ENCODE measurements at regions not wholly inside any gene's neighbourhood (a gene's known extent, or its start where the extent isn't known, plus 50 kb on each side); places are given as distances from the start of the nearest gene placed in this dataset.
"Not testable (repeated sequence)": the region's sequence is repeated elsewhere in the genome, so short reads cannot be mapped to it uniquely, and the experiment has no call there.

DNA sequence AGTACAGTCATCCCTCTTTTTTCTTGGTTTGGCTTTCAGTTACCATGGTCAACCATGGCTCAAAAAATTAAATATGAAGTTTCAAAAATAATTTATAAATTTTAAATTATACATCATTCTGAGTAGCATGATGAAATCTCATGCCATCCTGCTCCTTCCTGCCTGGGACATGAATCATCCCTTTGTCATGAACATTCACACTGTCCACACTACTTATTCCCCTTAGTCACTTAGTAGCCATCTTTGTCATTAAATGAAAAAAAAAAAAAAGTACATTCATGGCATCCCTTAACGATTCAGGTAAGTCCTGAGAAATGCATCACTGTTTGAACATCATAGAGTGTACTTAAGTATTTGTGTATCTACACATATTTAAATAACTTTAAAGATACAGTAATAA lies 1046.3 kb downstream of the ROBO2 start:
- Histone ChIP-seq H3K9ac (ENCODE audit: low read depth, low read length) (no peak overlapping the region), H3K36me3 (ENCODE audit: insufficient read depth, low read length) (no peaks in the 10 kb centered on the region), H3K4me1 (ENCODE audit: insufficient read depth, low read length) (no peaks in the 10 kb centered on the region), H3K27ac (ENCODE audit: low read depth, low read length) (no peak overlapping the region), H3K9me3 (ENCODE audit: insufficient read depth, low read depth, low read length) (peaks cover 3% of the 10 kb centered on the region; the same call in 1 of the 2 replicates), H3K4me3 (ENCODE audit: low read length) (no peak overlapping the region), H3K27me3 (ENCODE audit: insufficient read depth, low read length) (no peaks in the 10 kb centered on the region)
- WGBS, result no CpG with 5 or more reads among the region's 1 CpG

DNA sequence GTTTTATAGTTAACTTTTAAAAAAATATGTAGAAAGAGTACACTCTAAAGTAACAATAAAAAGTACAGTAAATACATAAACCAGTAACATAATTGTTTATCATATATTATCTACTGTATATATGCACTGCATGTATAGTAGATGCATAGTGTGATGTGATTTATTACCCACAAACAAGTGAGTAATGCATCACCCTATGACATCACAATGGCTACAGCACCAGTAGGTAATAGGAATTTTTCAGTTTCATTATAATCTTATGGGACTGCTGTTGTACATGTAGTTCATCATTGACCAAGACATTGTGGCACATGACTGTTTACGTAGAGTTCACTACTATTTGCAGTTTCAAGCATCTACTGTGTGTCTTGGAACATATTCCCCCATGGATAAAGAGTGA lies 1047.2 kb downstream of the ROBO2 start:
- Histone ChIP-seq H3K27ac (ENCODE audit: low read depth, low read length) (no peak overlapping the region), H3K27me3 (ENCODE audit: insufficient read depth, low read length) (no peaks in the 10 kb centered on the region), H3K36me3 (ENCODE audit: insufficient read depth, low read length) (no peaks in the 10 kb centered on the region), H3K9me3 (ENCODE audit: insufficient read depth, low read depth, low read length) (peaks cover 3% of the 10 kb centered on the region; the same call in 1 of the 2 replicates), H3K9ac (ENCODE audit: low read depth, low read length) (no peak overlapping the region), H3K4me1 (ENCODE audit: insufficient read depth, low read length) (no peaks in the 10 kb centered on the region), H3K4me3 (ENCODE audit: low read length) (no peak overlapping the region)
- 96% methylated on average over 1 of the region's 1 CpG for WGBS

DNA sequence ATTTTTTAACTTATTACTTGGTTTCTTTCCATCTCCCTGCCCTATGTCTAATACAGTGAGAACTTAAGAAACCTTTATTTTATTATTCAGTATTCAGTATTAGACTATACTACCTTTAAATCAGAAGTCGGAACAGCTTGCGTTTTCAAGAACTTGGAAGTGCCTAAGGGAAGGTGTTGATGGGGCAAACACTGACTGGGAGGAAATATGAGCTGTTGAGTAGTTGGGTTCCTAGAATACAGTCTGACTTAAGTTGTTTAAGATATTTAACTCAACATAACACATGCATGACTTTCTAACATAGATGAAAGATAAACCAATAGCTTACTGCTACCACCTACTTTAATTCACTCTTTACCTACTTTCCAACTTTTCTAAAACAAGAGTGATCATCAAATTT lies 1048.1 kb downstream of the ROBO2 start:
- H3K9ac ChIP-seq (ENCODE audit: low read depth, low read length), result no peak overlapping the region
- no peak overlapping the region for H3K27ac ChIP-seq (ENCODE audit: low read depth, low read length)
- H3K36me3 ChIP-seq (ENCODE audit: insufficient read depth, low read length), result no peaks in the 10 kb centered on the region
- no peak overlapping the region for H3K4me3 ChIP-seq (ENCODE audit: low read length)
- WGBS, result 100% methylated on average over 2 of the region's 2 CpGs
- no peaks in the 10 kb centered on the region for H3K4me1 ChIP-seq (ENCODE audit: insufficient read depth, low read length)
- H3K27me3 ChIP-seq (ENCODE audit: insufficient read depth, low read length), result no peaks in the 10 kb centered on the region
- H3K9me3 ChIP-seq (ENCODE audit: insufficient read depth, low read depth, low read length), result peaks cover 3% of the 10 kb centered on the region; the same call in 1 of the 2 replicates

DNA sequence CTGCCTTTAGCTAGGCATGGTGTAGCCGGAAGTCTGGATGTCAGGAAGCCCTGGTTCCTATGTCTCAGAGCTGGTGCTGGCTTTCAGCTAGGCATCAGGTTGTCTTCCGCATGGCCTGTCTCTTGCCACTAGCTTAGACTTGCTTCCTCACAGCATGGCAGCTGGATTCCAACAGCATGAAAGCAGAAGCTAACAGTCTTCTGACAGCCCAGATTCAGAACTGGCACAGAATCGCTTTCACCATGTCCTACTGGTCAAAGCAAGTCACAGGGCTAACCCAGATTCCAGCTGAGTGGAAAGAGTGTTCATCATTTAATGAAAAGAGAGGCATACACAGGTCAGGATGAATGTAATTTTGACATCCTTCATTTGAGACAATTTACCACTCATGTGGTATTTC lies 1050.5 kb downstream of the ROBO2 start:
- no peaks in the 10 kb centered on the region for H3K27me3 ChIP-seq (ENCODE audit: insufficient read depth, low read length)
- no peak overlapping the region for H3K27ac ChIP-seq (ENCODE audit: low read depth, low read length)
- H3K36me3 ChIP-seq (ENCODE audit: insufficient read depth, low read length), result no peaks in the 10 kb centered on the region
- WGBS, result 93% methylated on average over 3 of the region's 3 CpGs
- no peak overlapping the region for H3K4me3 ChIP-seq (ENCODE audit: low read length)
- H3K9ac ChIP-seq (ENCODE audit: low read depth, low read length), result no peak overlapping the region
- H3K9me3 ChIP-seq (ENCODE audit: insufficient read depth, low read depth, low read length), result peaks cover 6% of the 10 kb centered on the region; the same call in 1 of the 2 replicates
- no peaks in the 10 kb centered on the region for H3K4me1 ChIP-seq (ENCODE audit: insufficient read depth, low read length)

DNA sequence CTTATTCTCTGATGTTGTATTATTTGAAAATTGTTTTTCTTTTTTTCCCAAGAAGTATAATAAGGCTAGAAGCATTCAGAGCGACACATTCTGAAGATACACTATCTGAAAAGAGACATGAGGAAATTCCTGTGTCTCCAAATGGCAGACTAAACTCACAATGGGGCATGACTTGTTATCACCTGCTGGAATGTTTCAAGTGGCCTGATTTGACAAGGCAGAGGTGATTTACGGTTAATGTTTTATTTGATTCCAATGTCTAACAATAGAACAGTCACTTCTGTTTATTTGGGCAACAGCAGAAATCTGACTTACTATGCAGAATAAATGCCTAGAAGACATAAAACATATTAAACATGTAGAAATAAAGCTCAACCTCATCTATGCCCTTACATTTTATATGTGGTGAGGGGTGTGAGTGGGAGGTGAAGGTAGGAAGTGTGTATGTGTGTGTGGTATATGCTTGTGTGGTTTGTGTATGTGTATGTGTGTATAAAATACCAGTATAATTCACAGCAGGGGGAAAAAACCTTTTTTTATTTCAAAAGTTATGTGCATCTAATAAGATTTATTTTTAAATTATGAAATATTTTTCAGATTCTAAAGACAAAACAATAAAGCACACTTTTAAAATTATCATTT lies 1051.7 kb downstream of the ROBO2 start:
- no peaks in the 10 kb centered on the region for H3K4me1 ChIP-seq (ENCODE audit: insufficient read depth, low read length)
- H3K9ac ChIP-seq (ENCODE audit: low read depth, low read length), result no peak overlapping the region
- 0 out of 2 replicates have a peak, but pooled peaks cover 3% of the 10 kb centered on the region for H3K9me3 ChIP-seq (ENCODE audit: insufficient read depth, low read depth, low read length)
- H3K4me3 ChIP-seq (ENCODE audit: low read length), result no peak overlapping the region
- H3K27ac ChIP-seq (ENCODE audit: low read depth, low read length), result no peak overlapping the region
- no peaks in the 10 kb centered on the region for H3K36me3 ChIP-seq (ENCODE audit: insufficient read depth, low read length)
- 90% methylated on average over 2 of the region's 2 CpGs for WGBS
- no peaks in the 10 kb centered on the region for H3K27me3 ChIP-seq (ENCODE audit: insufficient read depth, low read length)

DNA sequence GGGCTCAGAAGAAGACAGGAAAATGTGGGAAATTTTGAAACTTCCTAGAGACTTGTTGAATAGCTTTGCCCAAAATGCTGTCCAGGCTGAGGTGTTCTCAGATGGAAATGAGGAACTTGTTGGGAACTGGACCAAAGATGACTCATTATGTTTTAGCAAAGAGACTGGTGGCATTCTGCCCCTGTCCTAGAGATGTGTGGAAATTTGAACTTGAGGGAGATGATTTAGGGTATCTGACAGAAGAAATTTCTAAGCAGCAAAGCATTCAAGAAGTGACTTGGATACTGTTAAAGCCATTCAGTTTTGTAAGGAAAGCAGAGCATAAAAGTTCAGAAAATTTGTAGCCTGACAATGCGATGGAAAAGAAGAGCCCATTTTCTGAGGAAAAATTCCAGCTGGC lies 1052.7 kb downstream of the ROBO2 start:
- whole genome bisulfite sequencing, result 92% methylated on average over 1 of the region's 1 CpG
- H3K4me3 ChIP-seq (ENCODE audit: low read length); H3K27ac ChIP-seq (ENCODE audit: low read depth, low read length); H3K9me3 ChIP-seq (ENCODE audit: insufficient read depth, low read depth, low read length); H3K27me3 ChIP-seq (ENCODE audit: insufficient read depth, low read length); H3K36me3 ChIP-seq (ENCODE audit: insufficient read depth, low read length); H3K9ac ChIP-seq (ENCODE audit: low read depth, low read length); H3K4me1 ChIP-seq (ENCODE audit: insufficient read depth, low read length): not testable (repeated sequence)

DNA sequence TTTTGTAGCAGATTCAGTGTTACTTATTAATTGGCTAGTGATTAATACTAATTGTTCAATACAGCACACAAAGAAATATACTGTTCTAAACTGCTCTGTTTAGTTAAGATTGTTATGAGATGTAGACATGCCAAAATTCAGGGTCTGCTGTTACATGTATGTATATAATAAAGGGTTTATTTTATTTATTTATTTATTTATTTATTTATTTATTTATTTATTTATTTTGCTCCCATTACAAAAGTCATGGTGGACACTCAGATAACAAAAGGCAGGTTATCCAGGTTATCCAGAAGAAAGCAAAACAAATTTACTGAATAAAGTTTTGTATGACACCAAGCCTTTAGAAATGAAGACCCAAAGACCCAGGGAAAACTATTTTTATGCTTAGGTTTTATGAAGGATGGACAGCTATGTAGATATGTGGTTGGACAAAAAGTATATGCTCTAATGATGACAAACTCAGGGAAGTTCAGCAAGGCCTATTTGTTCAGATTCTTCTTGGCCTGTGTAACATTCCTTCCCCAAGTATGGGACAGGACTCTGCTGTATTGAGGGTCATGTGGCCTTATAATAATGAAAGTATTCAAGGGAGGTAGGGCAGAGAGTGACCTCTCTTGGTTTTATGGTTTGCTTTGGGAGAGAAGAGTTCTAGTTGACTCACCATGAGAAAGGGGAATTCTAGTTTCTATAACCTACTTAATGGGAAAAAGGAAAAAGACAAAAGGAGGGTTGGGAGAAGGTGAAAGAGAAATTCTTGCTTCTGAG lies 1056.8 kb downstream of the ROBO2 start:
- Histone ChIP-seq H3K4me1 (ENCODE audit: insufficient read depth, low read length) (no peaks in the 10 kb centered on the region), H3K4me3 (ENCODE audit: low read length) (no peak overlapping the region), H3K27ac (ENCODE audit: low read depth, low read length) (no peak overlapping the region), H3K27me3 (ENCODE audit: insufficient read depth, low read length) (no peaks in the 10 kb centered on the region), H3K36me3 (ENCODE audit: insufficient read depth, low read length) (no peaks in the 10 kb centered on the region), H3K9ac (ENCODE audit: low read depth, low read length) (no peak overlapping the region), H3K9me3 (ENCODE audit: insufficient read depth, low read depth, low read length) (0 out of 2 replicates have a peak, but pooled peaks cover 3% of the 10 kb centered on the region)

DNA sequence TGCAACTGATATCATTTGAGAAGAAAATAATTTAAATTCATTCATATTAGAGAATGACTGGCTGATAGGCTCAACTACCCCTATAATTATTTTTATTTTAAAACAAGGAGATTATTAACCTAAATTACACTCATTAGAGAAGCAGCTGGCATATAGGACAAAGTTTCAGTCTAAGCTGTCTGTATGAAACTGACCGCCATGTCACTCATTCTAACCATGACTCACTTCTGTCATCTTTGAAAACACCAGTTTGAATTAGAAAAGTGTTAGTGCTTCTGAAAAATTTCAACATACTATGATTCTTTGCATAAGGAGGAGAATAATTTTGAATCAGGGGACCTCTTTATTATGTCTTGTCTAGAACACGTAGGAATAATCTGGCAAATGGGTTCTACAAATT lies 1058.5 kb downstream of the ROBO2 start:
- Histone ChIP-seq H3K27ac (ENCODE audit: low read depth, low read length) (no peak overlapping the region), H3K27me3 (ENCODE audit: insufficient read depth, low read length) (no peaks in the 10 kb centered on the region), H3K9ac (ENCODE audit: low read depth, low read length) (no peak overlapping the region), H3K36me3 (ENCODE audit: insufficient read depth, low read length) (no peaks in the 10 kb centered on the region), H3K9me3 (ENCODE audit: insufficient read depth, low read depth, low read length) (0 out of 2 replicates have a peak, but pooled peaks cover 3% of the 10 kb centered on the region), H3K4me1 (ENCODE audit: insufficient read depth, low read length) (no peaks in the 10 kb centered on the region), H3K4me3 (ENCODE audit: low read length) (no peak overlapping the region)
- WGBS, result no CpG with 5 or more reads among the region's 2 CpGs

DNA sequence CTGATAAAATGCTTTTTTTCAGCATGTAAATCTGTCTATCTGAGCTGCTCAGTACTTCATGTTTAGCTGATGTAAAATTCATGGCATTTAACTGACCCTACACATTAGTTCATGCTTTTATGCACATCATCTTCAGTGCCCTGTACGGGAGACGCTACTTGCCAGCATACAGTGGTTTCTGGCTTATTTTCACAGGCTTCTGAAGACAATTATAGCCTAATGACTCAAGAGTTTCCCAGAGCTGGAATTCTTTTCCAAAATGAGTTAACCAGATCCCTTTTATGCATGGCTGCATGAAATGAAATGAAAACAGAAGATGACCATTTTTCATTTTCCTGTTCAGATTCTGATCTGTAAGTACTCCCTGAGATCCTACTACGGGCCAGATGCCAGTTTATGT lies 1061.5 kb downstream of the ROBO2 start:
- Histone ChIP-seq H3K9ac (ENCODE audit: low read depth, low read length) (no peak overlapping the region), H3K36me3 (ENCODE audit: insufficient read depth, low read length) (no peaks in the 10 kb centered on the region), H3K27ac (ENCODE audit: low read depth, low read length) (no peak overlapping the region), H3K9me3 (ENCODE audit: insufficient read depth, low read depth, low read length) (no peaks in the 10 kb centered on the region), H3K4me1 (ENCODE audit: insufficient read depth, low read length) (no peaks in the 10 kb centered on the region), H3K4me3 (ENCODE audit: low read length) (no peak overlapping the region), H3K27me3 (ENCODE audit: insufficient read depth, low read length) (no peaks in the 10 kb centered on the region)
- 89% methylated on average over 2 of the region's 3 CpGs for WGBS

DNA sequence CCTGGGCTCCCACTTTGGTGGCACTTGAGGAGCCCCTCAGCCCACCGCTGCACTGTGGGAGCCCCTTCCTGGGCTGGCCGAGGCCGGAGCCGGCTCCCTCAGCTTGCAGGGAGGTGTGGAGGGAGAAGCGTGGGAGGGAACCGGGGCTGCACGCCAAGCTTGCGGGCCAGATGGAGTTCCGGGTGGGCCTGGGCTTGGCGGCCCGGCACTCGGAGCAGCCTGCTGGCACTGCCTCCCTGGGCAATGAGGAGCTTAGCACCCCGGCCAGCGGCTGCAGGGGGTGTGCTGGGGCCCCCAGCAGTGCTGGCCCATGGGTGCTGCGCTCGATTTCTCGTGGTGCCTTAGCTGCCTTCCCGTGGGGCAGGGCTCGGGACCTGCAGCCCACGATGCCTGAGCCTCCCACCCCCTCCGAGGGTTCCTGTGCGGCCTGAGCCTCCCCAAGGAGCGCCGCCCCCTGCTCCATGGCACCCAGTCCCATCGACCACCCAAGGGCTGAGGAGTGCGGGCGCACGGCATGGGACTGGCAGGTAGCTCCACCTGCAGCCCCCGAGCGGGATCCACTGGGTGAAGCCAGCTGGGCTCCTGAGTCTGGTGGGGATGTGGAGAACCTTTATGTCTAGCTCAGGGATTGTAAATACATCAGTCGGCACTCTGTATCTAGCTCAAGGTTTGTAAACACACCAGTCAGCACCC lies 1068.5 kb downstream of the ROBO2 start:
- H3K27me3 ChIP-seq (ENCODE audit: insufficient read depth, low read length); H3K9ac ChIP-seq (ENCODE audit: low read depth, low read length); H3K9me3 ChIP-seq (ENCODE audit: insufficient read depth, low read depth, low read length); H3K27ac ChIP-seq (ENCODE audit: low read depth, low read length); H3K36me3 ChIP-seq (ENCODE audit: insufficient read depth, low read length); H3K4me3 ChIP-seq (ENCODE audit: low read length): not testable (repeated sequence)
- 96% methylated on average over 31 of the region's 31 CpGs for WGBS
- peaks cover 25% of the 10 kb centered on the region for H3K4me1 ChIP-seq (ENCODE audit: insufficient read depth, low read length)

DNA sequence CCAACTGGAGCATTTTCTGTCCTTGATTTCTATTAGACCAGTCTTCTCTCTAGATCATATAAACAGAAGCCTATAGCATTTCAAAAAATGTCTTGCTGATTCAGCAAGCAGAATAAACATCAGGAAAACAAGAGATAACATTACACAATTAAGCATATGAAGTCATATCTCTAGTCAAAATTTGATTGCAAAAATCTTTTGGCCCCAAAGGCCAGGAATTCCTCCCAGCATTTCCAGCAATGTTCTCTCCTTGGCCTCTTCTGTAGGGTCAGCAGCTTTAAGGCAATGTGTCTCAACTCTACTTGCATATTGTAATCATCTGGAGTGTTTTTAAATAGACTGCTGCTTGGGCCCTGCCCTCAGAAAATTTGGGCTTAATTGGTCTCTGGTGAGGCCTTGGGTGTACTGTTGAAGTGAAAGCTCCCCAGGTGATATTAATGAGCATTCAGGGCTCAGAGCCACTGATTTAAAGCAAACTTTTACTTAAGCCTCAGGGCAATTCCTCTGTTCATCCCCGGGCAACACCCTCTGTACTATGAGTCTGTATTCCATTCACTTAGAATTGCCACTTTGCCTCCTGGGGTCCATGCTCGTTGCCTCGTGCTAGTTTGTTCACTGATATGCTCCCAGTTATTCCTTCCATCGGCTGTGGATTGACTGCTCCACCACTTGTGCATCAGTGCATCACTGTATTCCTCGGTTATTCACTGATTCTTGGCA lies 1072.6 kb downstream of the ROBO2 start:
- Histone ChIP-seq H3K9ac (ENCODE audit: low read depth, low read length) (no peak overlapping the region), H3K27me3 (ENCODE audit: insufficient read depth, low read length) (no peaks in the 10 kb centered on the region), H3K9me3 (ENCODE audit: insufficient read depth, low read depth, low read length) (no peaks in the 10 kb centered on the region), H3K27ac (ENCODE audit: low read depth, low read length) (no peak overlapping the region), H3K36me3 (ENCODE audit: insufficient read depth, low read length) (no peaks in the 10 kb centered on the region), H3K4me3 (ENCODE audit: low read length) (no peak overlapping the region), H3K4me1 (ENCODE audit: insufficient read depth, low read length) (peaks cover 27% of the 10 kb centered on the region)
- 85% methylated on average over 5 of the region's 5 CpGs for WGBS
